AG09309 (cell line): ENCODE measurements at regions not wholly inside any gene's neighbourhood (a gene's known extent, or its start where the extent isn't known, plus 50 kb on each side); places are given as distances from the start of the nearest gene placed in this dataset.

Source experiments
- DNase-seq: peaks from one replicate; pipeline ENCODE4 v3.0.0-alpha.2; 2010; ENCODE audit warnings: low read depth
- H3K4me3 ChIP-seq: 2 replicates; pipeline ENCODE4 v1.5.1; 2011; ENCODE audit warnings: mild to moderate bottlenecking, low read depth, low read length, moderate library complexity; ENCODE audit not compliant: control insufficient read depth
- TF ChIP-seq, protein P1 (sequence below): IDR thresholded peaks from 2 replicates; pipeline ENCODE4 v1.5.1; 2011; ENCODE audit warnings: mild to moderate bottlenecking, low read depth, low read length, inconsistent platforms; ENCODE audit not compliant: insufficient read depth, control insufficient read depth; ENCODE audit errors: missing control alignments

- TF ChIP-seq, protein P1, sequence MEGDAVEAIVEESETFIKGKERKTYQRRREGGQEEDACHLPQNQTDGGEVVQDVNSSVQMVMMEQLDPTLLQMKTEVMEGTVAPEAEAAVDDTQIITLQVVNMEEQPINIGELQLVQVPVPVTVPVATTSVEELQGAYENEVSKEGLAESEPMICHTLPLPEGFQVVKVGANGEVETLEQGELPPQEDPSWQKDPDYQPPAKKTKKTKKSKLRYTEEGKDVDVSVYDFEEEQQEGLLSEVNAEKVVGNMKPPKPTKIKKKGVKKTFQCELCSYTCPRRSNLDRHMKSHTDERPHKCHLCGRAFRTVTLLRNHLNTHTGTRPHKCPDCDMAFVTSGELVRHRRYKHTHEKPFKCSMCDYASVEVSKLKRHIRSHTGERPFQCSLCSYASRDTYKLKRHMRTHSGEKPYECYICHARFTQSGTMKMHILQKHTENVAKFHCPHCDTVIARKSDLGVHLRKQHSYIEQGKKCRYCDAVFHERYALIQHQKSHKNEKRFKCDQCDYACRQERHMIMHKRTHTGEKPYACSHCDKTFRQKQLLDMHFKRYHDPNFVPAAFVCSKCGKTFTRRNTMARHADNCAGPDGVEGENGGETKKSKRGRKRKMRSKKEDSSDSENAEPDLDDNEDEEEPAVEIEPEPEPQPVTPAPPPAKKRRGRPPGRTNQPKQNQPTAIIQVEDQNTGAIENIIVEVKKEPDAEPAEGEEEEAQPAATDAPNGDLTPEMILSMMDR, result no peak
- H3K4me3 ChIP-seq, result no peak overlapping the region
- no peak for DNase-seq
Measured at GRCh38 chr1:229999004-229999670, 67.9 kb upstream of the GALNT2 start.

GRCh38 chr1:230000493-230001184 is 66.4 kb upstream of the GALNT2 start:
- DNase-seq, result no peak
- no peak overlapping the region for H3K4me3 ChIP-seq
- TF ChIP-seq, protein P1, result no peak

DNA sequence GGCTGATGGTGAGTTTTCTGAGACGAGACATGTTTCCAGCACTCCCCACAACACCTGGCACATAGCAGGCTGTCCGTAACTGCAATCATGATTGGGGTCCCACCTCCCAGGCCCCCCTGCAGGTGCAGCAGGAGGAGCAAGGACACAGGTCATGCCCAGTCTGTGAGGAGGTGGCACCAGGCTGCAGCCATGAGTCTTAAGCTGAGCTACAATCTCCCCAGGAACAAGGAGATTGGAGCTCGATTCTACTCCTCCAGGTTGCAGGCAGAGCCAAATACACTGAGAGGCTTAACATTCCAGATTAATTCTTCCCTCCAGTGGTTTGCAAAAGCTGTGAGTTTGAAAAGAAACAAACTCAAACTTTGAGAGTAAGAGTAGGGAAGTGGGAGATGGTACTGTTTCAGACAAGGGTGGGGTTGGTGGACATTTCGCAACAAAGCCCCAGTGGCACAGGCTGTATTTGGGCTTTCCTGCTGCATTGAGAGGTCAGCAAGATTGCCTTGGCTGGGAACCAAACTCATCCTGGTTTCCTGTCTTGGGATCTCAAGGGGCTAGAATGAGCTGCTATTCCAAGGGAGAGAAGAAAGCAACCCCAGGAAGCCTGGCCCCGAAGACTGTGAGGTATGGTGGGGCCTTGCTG is 64.8 kb upstream of the GALNT2 start:
- H3K4me3 ChIP-seq, result no peak overlapping the region
- no peak for DNase-seq

DNA sequence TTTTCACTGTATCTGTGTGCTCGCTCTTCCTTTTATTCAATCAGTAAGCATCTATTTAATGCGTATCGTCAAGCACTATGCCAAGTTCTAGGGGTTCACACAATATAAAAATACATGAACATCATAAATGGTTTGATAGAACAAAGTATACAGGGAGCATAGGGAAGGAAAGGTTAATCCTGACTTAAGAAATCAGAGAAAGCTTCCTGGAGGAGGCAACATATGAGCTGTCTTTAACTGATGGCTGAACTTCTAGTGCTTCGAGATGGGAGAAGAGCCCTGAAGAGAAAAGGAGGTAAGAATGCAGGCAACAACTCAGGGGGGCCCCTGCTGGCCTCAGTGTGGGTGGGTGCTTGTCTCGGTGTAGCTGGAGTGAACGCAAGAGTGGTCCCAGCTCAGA is 63.6 kb upstream of the GALNT2 start:
- no peak for DNase-seq
- TF ChIP-seq, protein P1, result no peak
- no peak overlapping the region for H3K4me3 ChIP-seq

More for the DNA sequence above, 64.8 kb upstream of the GALNT2 start:
- TF ChIP-seq, protein P1, result no peak

GRCh38 chr1:230005040-230005439 is 62.0 kb upstream of the GALNT2 start:
- H3K4me3 ChIP-seq, result no peak overlapping the region
- no peak for DNase-seq
- TF ChIP-seq, protein P1, result no peak

GRCh38 chr1:230008721-230009120 is 58.3 kb upstream of the GALNT2 start:
- H3K4me3 ChIP-seq, result no peak overlapping the region
- TF ChIP-seq, protein P1, result no peak
- no peak for DNase-seq
